ENCODE measurements at regions not wholly inside any gene's neighbourhood (a gene's known extent, or its start where the extent isn't known, plus 50 kb on each side); places are given as distances from the start of the nearest gene placed in this dataset.

DNA sequence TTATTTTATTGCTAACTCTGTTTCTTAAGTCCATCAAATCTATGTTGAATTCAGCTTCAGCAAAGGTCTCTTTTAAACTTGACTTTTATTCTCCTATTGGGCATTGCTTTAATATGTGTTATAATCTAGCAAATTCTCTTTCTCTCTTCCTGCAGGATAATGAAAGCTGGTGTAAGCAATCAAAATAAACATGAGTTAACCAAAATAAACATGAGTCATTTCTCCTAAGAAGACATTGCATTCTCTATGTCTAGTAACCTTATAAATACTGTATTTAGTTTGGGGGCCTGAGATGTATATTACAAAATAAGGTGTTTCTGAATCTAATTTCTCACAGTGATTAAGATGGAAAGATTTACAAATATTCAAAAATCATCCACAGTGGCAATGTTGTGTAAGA, 739.1 kb upstream of the ATXN7L3B start:
- DNase-seq, result no peak
- H3K9ac ChIP-seq (ENCODE audit: insufficient read depth in 1 of 2, low read length in 2 of 2), result no peak overlapping the region
- no peaks in the 10 kb centered on the region for H3K4me1 ChIP-seq (ENCODE audit: control insufficient read depth in 5 of 5, insufficient read depth in 5 of 5, low read length in 5 of 5)

DNA sequence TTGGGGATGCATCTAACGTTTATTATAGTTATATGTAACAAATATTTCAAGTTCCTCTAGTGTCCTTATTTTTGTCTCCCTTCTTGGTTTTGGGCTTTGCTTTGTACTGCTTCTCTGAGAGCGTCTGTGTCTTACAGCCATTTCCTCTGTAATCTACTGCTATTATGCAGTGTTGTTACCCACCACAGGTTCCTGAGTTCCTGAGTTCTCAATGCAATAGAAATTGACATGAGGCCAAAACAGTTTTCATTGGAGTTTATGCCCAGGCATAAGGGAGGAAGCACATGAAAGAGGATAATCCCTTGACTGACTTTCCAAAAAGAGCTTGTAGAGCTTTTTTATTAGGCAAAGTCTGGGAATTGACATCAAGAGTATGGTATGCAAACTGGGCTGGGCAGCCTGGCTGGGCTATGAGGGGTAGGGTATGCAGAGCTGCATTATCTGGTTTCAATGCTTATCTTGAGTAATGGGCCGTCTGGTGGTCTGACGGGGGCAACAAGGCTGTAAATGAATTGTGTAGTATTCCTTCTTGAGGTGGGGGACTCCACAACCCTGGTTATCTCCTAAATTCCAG, 722.5 kb upstream of the ATXN7L3B start:
- Histone ChIP-seq H3K9ac (ENCODE audit: insufficient read depth in 1 of 2, low read length in 2 of 2) (no peak overlapping the region), H3K4me1 (ENCODE audit: control insufficient read depth in 5 of 5, insufficient read depth in 5 of 5, low read length in 5 of 5) (no peaks in the 10 kb centered on the region), H3K4me3 (no peak overlapping the region), H3K9me3 (ENCODE audit: control insufficient read depth in 4 of 4, insufficient read depth in 3 of 4, low read length in 3 of 4) (no peaks in the 10 kb centered on the region), H3K36me3 (ENCODE audit: control insufficient read depth in 4 of 4, insufficient read depth in 4 of 4, low read length in 4 of 4) (no peaks in the 10 kb centered on the region), H3K27me3 (ENCODE audit: control insufficient read depth in 3 of 3, insufficient read depth in 3 of 3, low read length in 2 of 3) (no peaks in the 10 kb centered on the region), H3K27ac (ENCODE audit: low read depth in 1 of 2, low read length in 1 of 2) (no peak overlapping the region)
- DNase-seq (no peak), ATAC-seq (ENCODE audit: insufficient read depth, low FRiP score) (no peak)
- 51 to 66% methylated on average over 4 of the region's 4 CpGs for WGBS, 2 donors
- TF ChIP-seq, protein P1, sequence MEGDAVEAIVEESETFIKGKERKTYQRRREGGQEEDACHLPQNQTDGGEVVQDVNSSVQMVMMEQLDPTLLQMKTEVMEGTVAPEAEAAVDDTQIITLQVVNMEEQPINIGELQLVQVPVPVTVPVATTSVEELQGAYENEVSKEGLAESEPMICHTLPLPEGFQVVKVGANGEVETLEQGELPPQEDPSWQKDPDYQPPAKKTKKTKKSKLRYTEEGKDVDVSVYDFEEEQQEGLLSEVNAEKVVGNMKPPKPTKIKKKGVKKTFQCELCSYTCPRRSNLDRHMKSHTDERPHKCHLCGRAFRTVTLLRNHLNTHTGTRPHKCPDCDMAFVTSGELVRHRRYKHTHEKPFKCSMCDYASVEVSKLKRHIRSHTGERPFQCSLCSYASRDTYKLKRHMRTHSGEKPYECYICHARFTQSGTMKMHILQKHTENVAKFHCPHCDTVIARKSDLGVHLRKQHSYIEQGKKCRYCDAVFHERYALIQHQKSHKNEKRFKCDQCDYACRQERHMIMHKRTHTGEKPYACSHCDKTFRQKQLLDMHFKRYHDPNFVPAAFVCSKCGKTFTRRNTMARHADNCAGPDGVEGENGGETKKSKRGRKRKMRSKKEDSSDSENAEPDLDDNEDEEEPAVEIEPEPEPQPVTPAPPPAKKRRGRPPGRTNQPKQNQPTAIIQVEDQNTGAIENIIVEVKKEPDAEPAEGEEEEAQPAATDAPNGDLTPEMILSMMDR (IDR thresholded peaks at IDR 0.05; ENCODE audit: control extremely low read depth, extremely low read depth), result no peak

More for the DNA sequence above, 739.1 kb upstream of the ATXN7L3B start:
- no peak for ATAC-seq (ENCODE audit: insufficient read depth, low FRiP score)
- Histone ChIP-seq H3K27me3 (ENCODE audit: control insufficient read depth in 3 of 3, insufficient read depth in 3 of 3, low read length in 2 of 3) (no peaks in the 10 kb centered on the region), H3K4me3 (no peak overlapping the region), H3K9me3 (ENCODE audit: control insufficient read depth in 4 of 4, insufficient read depth in 3 of 4, low read length in 3 of 4) (peaks cover 0 to 6% (median 1%) of the 10 kb centered on the region in 4 donors), H3K36me3 (ENCODE audit: control insufficient read depth in 4 of 4, insufficient read depth in 4 of 4, low read length in 4 of 4) (no peaks in the 10 kb centered on the region), H3K27ac (ENCODE audit: low read depth in 1 of 2, low read length in 1 of 2) (no peak overlapping the region)
- TF ChIP-seq, protein P1 (IDR thresholded peaks at IDR 0.05; ENCODE audit: control extremely low read depth, extremely low read depth), result no peak

DNA sequence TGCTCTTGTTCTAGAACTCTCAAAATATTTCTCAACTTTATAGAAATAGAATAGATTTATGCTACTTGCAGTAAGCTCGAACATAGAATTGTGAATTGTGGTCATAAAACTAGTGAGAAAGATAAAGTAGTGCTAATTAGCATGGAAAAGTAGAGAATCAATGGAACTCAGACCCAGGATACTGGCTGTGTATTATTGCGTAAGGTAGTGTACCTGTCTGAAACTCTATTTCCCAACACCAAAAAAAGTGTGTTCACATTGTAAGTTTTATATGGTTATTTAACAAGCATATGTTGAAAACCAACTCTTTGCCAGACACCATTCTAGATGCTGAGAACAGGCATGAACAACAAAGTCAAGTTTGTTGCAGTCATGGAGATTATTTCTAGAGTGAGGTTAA, 720.5 kb upstream of the ATXN7L3B start:
- Histone ChIP-seq H3K36me3 (ENCODE audit: control insufficient read depth in 4 of 4, insufficient read depth in 4 of 4, low read length in 4 of 4) (no peaks in the 10 kb centered on the region), H3K9me3 (ENCODE audit: control insufficient read depth in 4 of 4, insufficient read depth in 3 of 4, low read length in 3 of 4) (peaks cover 0 to 6% (median 1%) of the 10 kb centered on the region in 4 donors), H3K4me1 (ENCODE audit: control insufficient read depth in 5 of 5, insufficient read depth in 5 of 5, low read length in 5 of 5) (no peaks in the 10 kb centered on the region), H3K27me3 (ENCODE audit: control insufficient read depth in 3 of 3, insufficient read depth in 3 of 3, low read length in 2 of 3) (no peaks in the 10 kb centered on the region), H3K4me3 (no peak overlapping the region), H3K9ac (ENCODE audit: insufficient read depth in 1 of 2, low read length in 2 of 2) (no peak overlapping the region), H3K27ac (ENCODE audit: low read depth in 1 of 2, low read length in 1 of 2) (no peak overlapping the region)
- 78 to 81% methylated on average over 2 of the region's 2 CpGs for WGBS, 2 donors
- ATAC-seq (ENCODE audit: insufficient read depth, low FRiP score) (no peak), DNase-seq (no peak)
- TF ChIP-seq, protein P1 (IDR thresholded peaks at IDR 0.05; ENCODE audit: control extremely low read depth, extremely low read depth), result no peak

DNA sequence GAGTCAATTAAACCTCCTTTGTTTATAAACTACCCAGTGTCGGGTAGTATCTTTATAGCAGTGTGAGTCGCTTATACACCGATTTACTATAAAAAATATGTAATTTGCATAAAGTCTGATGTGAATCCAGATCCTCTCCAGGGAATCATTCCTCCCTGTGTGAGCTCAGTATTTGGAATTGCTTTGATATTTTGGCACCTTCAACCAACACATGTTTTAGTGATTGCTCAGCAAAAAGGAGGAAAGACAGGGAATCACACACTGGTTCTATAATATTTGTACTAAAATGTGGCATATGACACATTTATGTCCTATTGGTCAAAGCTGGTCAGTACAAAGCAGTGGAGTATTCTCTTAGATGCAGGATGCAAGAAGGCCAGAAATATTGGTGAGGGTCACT, 703.9 kb upstream of the ATXN7L3B start:
- Histone ChIP-seq H3K36me3 (ENCODE audit: control insufficient read depth in 4 of 4, insufficient read depth in 4 of 4, low read length in 4 of 4) (no peaks in the 10 kb centered on the region), H3K27ac (ENCODE audit: low read depth in 1 of 2, low read length in 1 of 2) (no peak overlapping the region), H3K9me3 (ENCODE audit: control insufficient read depth in 4 of 4, insufficient read depth in 3 of 4, low read length in 3 of 4) (peaks cover 0 to 4% (median 1%) of the 10 kb centered on the region in 4 donors), H3K9ac (ENCODE audit: insufficient read depth in 1 of 2, low read length in 2 of 2) (no peak overlapping the region), H3K27me3 (ENCODE audit: control insufficient read depth in 3 of 3, insufficient read depth in 3 of 3, low read length in 2 of 3) (no peaks in the 10 kb centered on the region), H3K4me1 (ENCODE audit: control insufficient read depth in 5 of 5, insufficient read depth in 5 of 5, low read length in 5 of 5) (no peaks in the 10 kb centered on the region), H3K4me3 (no peak overlapping the region)
- WGBS, 2 donors, result 84 to 92% methylated on average over 3 of the region's 3 CpGs
- ATAC-seq (ENCODE audit: insufficient read depth, low FRiP score) (no peak), DNase-seq (no peak)
- TF ChIP-seq, protein P1 (IDR thresholded peaks at IDR 0.05; ENCODE audit: control extremely low read depth, extremely low read depth), result no peak
